HCEC 1CT (cell line): ENCODE measurements at regions not wholly inside any gene's neighbourhood (a gene's known extent, or its start where the extent isn't known, plus 50 kb on each side); places are given as distances from the start of the nearest gene placed in this dataset.

Experiments used
- DNase-seq: peaks from one replicate; pipeline ENCODE4 v3.0.0-alpha.2; 2017

DNA sequence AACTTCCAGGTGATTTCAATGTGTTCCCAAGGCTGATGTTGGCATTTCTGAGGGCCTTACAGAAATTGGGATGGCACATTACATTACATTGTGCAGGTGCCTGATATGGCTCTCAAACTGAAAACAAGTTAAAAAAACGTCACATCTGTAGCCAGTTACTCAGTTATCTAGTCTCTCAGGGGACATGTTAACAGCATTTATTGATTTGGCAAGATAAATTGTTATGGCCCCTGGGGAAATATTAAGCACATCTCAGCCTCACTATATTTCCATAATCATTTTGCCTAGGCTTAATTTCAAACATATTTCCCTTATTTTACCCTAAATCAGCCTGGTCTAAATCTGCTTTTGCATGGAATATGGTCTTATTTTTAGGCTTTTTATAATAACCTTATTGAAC is 290.0 kb downstream of the IL15 start:
- DNase-seq, result no peak

DNA sequence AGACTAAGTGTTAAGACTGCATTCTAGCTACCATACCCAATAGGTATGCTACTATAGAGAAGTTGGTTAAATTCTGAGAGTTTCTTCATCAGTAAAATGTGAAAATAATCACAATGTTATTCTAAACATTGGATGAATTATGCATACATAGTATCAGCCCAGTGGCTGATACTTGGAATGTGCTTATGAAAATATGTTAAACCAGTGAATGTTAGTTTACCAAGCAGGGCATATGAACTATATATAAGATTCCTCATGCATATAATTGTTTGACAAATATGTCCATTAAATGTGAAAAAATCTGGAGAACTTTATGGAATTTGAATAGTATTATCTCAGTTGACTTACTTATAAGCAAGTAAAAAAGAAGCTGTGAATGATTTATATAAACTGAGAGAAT is 296.1 kb downstream of the IL15 start:
- DNase-seq, result no peak

DNA sequence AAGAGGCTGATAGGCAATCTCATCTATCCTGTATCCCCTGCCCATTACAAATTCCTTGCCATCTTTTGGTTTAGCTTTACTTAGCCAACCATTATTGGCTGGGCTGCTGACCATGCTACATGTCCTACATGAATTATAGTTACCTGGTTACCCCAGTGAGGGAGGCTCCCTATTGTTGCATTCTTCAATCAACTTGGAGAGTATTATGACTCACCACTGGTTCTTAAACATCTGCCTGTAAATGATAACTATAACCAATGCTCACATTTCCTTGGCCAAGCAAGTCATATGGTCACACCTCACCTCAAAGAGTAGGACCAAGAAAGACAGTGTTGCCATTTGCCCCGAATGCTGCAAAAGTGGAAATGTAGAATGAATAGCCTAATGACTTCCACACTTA is 297.6 kb downstream of the IL15 start:
- peak; percentile 1 for DNase-seq

GRCh38 chr4:141955696-141956095 is 319.3 kb downstream of the IL15 start:
- DNase-seq, result no peak

- DNase-seq, result no peak
Measured at GRCh38 chr4:141957416-141957815, 321.0 kb downstream of the IL15 start.

GRCh38 chr4:141962486-141962885 is 326.1 kb downstream of the IL15 start:
- no peak for DNase-seq

DNA sequence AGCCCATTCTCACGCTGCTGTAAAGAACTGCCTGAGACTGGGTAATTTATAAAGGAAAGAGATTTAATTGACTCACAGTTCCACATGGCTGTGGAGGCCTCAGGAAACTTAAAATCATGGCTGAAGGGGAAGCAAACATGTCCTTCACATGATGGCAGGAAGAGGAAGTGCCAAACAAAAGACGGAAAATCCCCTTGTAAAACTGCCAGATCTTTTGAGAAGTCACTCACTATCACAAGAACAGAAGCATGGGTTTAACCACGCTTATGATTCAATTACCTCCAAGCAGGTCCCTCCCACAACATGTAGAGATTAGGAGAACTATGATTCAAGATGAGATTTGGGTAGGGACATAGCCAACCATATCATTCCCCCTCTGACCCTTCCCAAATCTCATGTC is 335.5 kb downstream of the IL15 start:
- DNase-seq, result no peak

DNA sequence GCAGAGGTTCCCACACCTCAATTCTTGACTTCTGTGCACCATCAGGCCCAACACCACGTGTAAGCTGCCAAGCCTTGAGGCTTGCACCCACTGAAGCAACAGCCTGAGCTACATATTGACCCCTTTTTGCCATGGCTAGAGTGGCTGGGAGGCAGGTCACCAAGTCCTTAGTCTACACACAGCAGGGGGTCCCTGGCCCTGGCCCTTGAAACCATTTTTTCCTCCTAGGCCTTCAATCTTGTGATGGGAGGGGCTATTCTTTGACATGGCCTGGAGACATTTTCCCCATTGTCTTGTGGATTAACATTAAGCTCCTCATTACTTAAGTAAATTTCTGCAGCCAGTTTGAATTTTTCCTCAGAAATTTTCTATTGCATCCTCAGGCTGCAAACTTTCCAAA is 336.6 kb downstream of the IL15 start:
- DNase-seq, result no peak
